Testis (tissue), 2 donors: ENCODE measurements at regions not wholly inside any gene's neighbourhood (a gene's known extent, or its start where the extent isn't known, plus 50 kb on each side); places are given as distances from the start of the nearest gene placed in this dataset.

Experiments used
- DNase-seq: peaks from one replicate; pipeline ENCODE4 v3.0.0-alpha.2; 2019
- H3K27ac ChIP-seq, 2 donors: fragments of 200-600 bp; sonication (generic); one replicate each; pipeline ENCODE4 v1.5.1; 2019
- H3K27me3 ChIP-seq: fragments of 200-600 bp; sonication (generic); one replicate; pipeline ENCODE4 v1.5.1; 2019
- H3K36me3 ChIP-seq: fragments of 200-600 bp; sonication (generic); one replicate; pipeline ENCODE4 v1.5.1; 2017; ENCODE audit warnings: low read depth; ENCODE audit errors: missing control alignments
- H3K4me1 ChIP-seq: fragments of 200-600 bp; sonication (generic); one replicate; pipeline ENCODE4 v1.5.1; 2019
- H3K4me3 ChIP-seq, 2 donors: fragments of 200-600 bp; sonication (generic); one replicate each; pipeline ENCODE4 v1.5.1; 2017 to 2019
- H3K9me3 ChIP-seq: fragments of 200-600 bp; sonication (generic); one replicate; pipeline ENCODE4 v1.5.1; 2017
- CTCF ChIP-seq, 3 experiments: fragments of 450-650 bp in 2 of 3; fragments of 200-600 bp in 1 of 3; sonication (generic) in 1 of 3; IDR thresholded peaks; one replicate each; pipeline ENCODE4 v1.5.1; 2016 to 2019; ENCODE audit warnings: antibody characterized with exemption in 3 of 3, mild to moderate bottlenecking in 2 of 3, moderate library complexity in 1 of 3
- POLR2A ChIP-seq: fragments of 450-650 bp; IDR thresholded peaks from one replicate; pipeline ENCODE4 v1.6.1; 2017; ENCODE audit warnings: antibody characterized with exemption, mild to moderate bottlenecking, moderate library complexity
- WGBS, 2 donors: methylation state at CpG; one replicate each; pipeline ENCODE4 v1.1.5; 2018; 5-methylcytosine and 5-hydroxymethylcytosine counted together
- intact Hi-C: fragments of 100-400 bp; cut with DNase I; formaldehyde crosslinking; loops from one replicate; pipeline ENCODE4 v1.15.1; 2023; ENCODE audit warnings: low total_unique reads

GRCh38 chr7:131616487-131617200 is 60.2 kb upstream of the PODXL start:
- no peak overlapping the region for H3K27ac ChIP-seq
- H3K4me1 ChIP-seq: no peaks in the 10 kb centered on the region
- 85 to 91% methylated on average over 8 of the region's 8 CpGs for WGBS, 2 donors
- H3K4me3 ChIP-seq: no peak overlapping the region
- intact Hi-C loops: no loop called here
- no peaks in the 10 kb centered on the region for H3K9me3 ChIP-seq
- no peak for DNase-seq
- no peaks in the 10 kb centered on the region for H3K27me3 ChIP-seq
- H3K36me3 ChIP-seq: no peaks in the 10 kb centered on the region
- TF ChIP-seq POLR2A (no peak), CTCF (IDR thresholded peaks at IDR 0.05) (no peak)

GRCh38 chr7:131613909-131614308 is 57.5 kb upstream of the PODXL start:
- 80 to 98% methylated on average over 7 of the region's 7 CpGs for WGBS, 2 donors
- H3K27me3 ChIP-seq: no peaks in the 10 kb centered on the region
- no peaks in the 10 kb centered on the region for H3K36me3 ChIP-seq
- TF ChIP-seq CTCF (IDR thresholded peaks at IDR 0.05) (no peak), POLR2A (no peak)
- no peak for DNase-seq
- no peak overlapping the region for H3K4me3 ChIP-seq
- intact Hi-C loops: no loop called here
- H3K27ac ChIP-seq: no peak overlapping the region
- no peaks in the 10 kb centered on the region for H3K9me3 ChIP-seq
- H3K4me1 ChIP-seq: no peaks in the 10 kb centered on the region

- Histone ChIP-seq H3K4me1 (no peaks in the 10 kb centered on the region), H3K27me3 (no peaks in the 10 kb centered on the region), H3K36me3 (no peaks in the 10 kb centered on the region), H3K27ac (no peak overlapping the region), H3K9me3 (no peaks in the 10 kb centered on the region), H3K4me3 (no peak overlapping the region)
- intact Hi-C loops: no loop called here
- no peak for TF ChIP-seq POLR2A
- no peak for TF ChIP-seq CTCF (IDR thresholded peaks at IDR 0.05)
- no peak for DNase-seq
- 87 to 91% methylated on average over 4 to 5 of the region's 5 CpGs for WGBS, 2 donors
Observed at GRCh38 chr7:131610007-131610406, 53.6 kb upstream of the PODXL start.

GRCh38 chr7:131608116-131608500 is 51.7 kb upstream of the PODXL start:
- H3K27ac ChIP-seq: no peak overlapping the region
- no peak for TF ChIP-seq CTCF (IDR thresholded peaks at IDR 0.05)
- no peak for TF ChIP-seq POLR2A
- H3K36me3 ChIP-seq: no peaks in the 10 kb centered on the region
- no peaks in the 10 kb centered on the region for H3K9me3 ChIP-seq
- intact Hi-C loops: no loop called here
- 68 to 74% methylated on average over 5 of the region's 5 CpGs for WGBS, 2 donors
- no peaks in the 10 kb centered on the region for H3K4me1 ChIP-seq
- no peak overlapping the region for H3K4me3 ChIP-seq
- DNase-seq: no peak
- no peaks in the 10 kb centered on the region for H3K27me3 ChIP-seq
